ENCODE measurements at regions not wholly inside any gene's neighbourhood (a gene's known extent, or its start where the extent isn't known, plus 50 kb on each side); places are given as distances from the start of the nearest gene placed in this dataset.
"Not testable (repeated sequence)": the region's sequence is repeated elsewhere in the genome, so short reads cannot be mapped to it uniquely, and the experiment has no call there.

DNA sequence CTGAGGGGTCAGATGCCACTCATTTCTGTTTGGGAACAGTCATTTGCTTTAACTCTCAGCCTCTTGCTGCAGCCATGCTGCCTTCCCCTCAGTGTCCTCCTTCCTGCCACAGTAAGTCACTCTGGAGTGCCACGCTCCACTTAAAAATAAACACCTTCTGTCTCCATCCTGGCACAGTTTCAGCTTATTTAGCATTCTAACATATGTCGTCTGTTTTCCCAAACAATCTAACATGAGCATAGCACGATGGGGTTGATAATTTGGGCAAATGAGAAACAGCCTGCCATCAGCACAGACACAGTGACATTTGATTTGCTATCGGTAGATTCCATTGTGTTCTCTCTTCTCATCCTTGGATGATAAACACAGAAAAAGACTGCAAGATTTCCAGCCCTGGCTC lies 768.6 kb downstream of the UQCRFS1 start:
- ChIA-PET POLR2A (no interaction called here), CTCF (no interaction called here)
- TF ChIP-seq, protein P1, sequence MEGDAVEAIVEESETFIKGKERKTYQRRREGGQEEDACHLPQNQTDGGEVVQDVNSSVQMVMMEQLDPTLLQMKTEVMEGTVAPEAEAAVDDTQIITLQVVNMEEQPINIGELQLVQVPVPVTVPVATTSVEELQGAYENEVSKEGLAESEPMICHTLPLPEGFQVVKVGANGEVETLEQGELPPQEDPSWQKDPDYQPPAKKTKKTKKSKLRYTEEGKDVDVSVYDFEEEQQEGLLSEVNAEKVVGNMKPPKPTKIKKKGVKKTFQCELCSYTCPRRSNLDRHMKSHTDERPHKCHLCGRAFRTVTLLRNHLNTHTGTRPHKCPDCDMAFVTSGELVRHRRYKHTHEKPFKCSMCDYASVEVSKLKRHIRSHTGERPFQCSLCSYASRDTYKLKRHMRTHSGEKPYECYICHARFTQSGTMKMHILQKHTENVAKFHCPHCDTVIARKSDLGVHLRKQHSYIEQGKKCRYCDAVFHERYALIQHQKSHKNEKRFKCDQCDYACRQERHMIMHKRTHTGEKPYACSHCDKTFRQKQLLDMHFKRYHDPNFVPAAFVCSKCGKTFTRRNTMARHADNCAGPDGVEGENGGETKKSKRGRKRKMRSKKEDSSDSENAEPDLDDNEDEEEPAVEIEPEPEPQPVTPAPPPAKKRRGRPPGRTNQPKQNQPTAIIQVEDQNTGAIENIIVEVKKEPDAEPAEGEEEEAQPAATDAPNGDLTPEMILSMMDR (IDR thresholded peaks at IDR 0.05; ENCODE audit: control extremely low read depth, extremely low read depth, low read depth, missing control alignments), result no peak
- no peak for DNase-seq (ENCODE audit: extremely low spot score)

DNA sequence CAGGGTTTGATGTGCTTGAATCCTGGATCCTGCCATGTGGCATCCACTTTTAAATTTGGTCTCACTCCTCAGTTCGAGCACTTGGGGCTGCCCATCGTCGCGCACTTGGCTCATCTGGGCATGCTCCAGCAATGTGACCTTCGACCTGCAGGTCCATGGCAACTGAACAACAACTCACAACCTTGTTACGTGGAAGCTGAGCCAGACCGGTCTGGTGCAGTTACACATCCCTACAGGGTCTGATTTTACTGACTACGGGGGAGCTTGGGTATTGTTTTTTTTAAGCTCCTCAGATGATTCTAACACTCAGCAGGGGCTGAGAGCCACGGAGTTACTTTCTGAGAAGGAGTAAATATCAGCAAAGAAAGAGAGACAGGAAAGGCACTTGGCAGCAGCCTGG lies 769.6 kb downstream of the UQCRFS1 start:
- POLR2A ChIA-PET, result no interaction called here
- TF ChIP-seq, protein P1 (IDR thresholded peaks at IDR 0.05; ENCODE audit: control extremely low read depth, extremely low read depth, low read depth, missing control alignments), result no peak
- CTCF ChIA-PET, result no interaction called here

DNA sequence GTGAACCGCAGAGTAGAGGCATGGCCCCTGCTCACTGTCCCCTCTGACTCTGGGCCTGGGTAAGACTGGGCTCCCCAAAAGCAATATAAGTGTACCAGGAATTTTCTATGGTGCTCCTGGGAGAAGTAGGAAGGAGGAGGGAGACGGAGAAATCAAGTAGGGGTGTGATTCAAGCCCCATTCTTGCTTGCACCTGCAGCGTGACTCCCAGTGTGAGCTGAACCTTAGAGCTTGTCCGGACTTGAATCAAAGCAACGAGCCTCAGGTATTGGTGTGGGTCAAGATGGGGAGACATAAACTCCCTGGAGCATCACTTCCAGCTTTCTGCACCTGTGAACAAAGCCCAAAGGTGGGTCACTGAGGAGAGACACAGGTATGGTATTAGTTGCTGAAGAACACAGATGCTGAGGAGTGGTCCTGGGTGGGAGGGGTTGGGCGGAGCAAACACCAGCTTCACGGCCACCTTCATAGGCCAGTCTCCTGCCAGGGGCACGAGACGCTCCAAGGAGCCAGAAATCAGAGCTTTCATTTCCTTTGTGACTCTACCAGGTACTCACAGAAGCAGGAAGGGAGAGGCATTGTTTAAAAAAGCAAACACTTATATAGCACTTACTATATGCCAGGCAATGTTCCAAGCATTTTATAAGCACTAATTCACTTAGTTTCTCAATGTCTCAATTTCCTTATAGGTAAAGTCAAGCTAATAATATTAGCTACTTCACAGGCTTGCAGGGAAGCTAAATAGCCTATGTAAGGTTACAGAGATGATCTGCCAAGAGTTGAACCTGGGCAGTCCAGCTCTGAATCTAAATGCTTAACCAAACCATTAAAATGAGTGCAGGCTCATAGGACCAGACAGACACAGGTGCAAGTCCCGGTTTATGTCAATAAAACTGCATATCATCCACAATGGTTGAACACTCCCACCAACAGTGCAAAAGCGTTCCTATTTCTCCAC lies 775.3 kb downstream of the UQCRFS1 start:
- TF ChIP-seq, protein P1 (IDR thresholded peaks at IDR 0.05; ENCODE audit: control extremely low read depth, extremely low read depth, low read depth, missing control alignments), result no peak
- CTCF ChIA-PET, result interaction anchor here (0.6 kb wide), 1 partner anchor 13 kb away, joined by 3 read pairs; no protein-coding TSS in a partner anchor

More for the DNA sequence above, 769.6 kb downstream of the UQCRFS1 start:
- no peak for DNase-seq (ENCODE audit: extremely low spot score)

DNA sequence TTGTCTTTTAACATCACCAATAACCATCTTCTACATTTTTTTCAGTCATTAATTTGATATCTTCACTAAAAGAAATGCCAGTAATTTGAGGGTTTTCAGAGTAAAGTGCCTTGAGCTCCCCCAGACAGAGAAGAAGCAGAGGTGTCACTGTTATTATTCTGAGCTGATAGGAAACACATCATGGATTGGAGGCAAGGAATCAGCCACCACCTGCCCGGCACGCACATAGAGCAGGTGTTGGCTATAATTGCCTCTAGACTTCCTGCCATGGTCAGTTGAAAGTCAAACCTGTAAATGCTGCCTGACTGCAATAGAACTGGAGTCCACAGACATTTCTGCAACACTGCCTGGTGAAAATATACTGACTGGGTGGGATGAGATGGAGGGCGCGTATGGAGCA lies 776.6 kb downstream of the UQCRFS1 start:
- no peak for DNase-seq (ENCODE audit: extremely low spot score)
- POLR2A ChIA-PET, result no interaction called here
- CTCF ChIA-PET, result no interaction called here
- TF ChIP-seq, protein P1 (IDR thresholded peaks at IDR 0.05; ENCODE audit: control extremely low read depth, extremely low read depth, low read depth, missing control alignments), result no peak

More for the DNA sequence above, 775.3 kb downstream of the UQCRFS1 start:
- DNase-seq (ENCODE audit: extremely low spot score), result peak; percentile 0
- POLR2A ChIA-PET, result no interaction called here

DNA sequence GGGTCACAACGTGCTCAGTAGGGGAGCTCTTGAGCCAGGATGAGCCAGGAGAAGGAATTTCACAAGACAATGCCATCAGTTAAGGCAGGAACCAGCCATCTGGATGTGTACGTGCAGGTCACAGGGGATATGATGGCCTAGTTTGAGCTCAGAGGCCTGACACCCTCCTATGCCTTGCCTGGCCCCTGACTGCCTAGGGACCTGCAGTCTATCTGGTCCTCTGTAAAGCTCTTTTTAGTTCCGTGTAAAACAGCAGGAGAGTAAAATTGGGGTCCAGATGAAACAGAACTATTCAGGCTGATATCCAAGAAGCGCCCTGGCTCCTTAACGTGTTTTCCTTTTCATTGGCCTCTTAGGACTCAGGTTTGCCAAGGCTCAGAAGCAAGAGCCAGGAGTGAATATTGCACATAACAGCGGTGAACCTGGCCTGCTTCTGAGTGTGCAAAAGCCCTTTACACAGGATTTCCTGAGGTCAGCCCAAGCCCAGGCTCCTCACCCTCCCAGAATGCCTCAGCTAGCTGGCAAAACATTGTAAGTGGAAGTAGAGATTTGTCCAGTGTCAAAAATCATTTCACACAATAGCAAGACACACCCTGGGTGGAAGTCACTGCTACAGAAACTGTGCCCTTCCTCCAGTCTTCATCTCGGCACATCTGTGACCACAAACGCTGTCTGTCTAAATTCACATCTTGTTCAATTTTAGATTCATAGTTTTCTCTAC lies 777.2 kb downstream of the UQCRFS1 start:
- ChIA-PET CTCF (no interaction called here), POLR2A (no interaction called here)
- no peak for DNase-seq (ENCODE audit: extremely low spot score)
- TF ChIP-seq, protein P1 (IDR thresholded peaks at IDR 0.05; ENCODE audit: control extremely low read depth, extremely low read depth, low read depth, missing control alignments), result no peak

DNA sequence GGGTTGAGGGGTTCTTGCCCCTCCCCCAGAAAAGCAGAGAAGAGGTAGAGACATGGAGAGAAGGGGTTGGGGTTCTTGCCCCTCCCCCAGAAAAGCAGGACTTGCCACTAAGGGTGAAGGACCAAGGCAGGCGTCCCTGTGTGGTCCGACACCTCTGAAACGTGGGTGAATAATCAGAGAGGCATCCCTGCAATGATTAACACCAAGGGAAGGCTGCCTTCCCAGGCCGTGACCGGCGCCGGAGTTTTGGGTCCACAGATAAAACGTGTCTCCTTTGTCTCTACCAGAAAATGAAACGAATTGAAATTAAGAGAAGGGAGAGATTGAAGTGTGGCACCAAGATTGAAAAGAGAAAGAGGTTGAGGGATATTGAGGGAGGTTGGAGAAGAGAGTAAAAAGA lies 778.2 kb downstream of the UQCRFS1 start:
- CTCF ChIA-PET; POLR2A ChIA-PET; DNase-seq (ENCODE audit: extremely low spot score): not testable (repeated sequence)

DNA sequence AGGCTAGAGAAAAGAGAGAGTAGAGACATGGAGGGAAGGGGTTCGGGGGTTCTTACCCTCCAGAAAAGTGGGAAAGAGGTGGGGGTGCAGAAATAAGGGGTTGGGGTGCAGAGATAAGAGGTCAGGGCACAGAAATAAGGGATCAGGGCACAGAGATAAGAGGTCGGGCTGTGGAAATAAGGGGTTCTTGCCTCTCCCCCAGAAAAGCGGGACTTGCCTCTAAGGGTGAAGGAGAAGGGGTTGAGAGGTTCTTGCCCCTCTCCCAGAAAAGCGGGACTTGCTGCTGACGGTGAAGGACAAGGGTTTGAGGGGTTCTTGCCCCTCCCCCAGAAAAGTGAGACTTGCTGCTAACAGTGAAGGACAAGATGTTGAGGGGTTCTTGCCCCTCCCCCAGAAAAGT lies 778.6 kb downstream of the UQCRFS1 start:
- POLR2A ChIA-PET; CTCF ChIA-PET; DNase-seq (ENCODE audit: extremely low spot score): not testable (repeated sequence)

DNA sequence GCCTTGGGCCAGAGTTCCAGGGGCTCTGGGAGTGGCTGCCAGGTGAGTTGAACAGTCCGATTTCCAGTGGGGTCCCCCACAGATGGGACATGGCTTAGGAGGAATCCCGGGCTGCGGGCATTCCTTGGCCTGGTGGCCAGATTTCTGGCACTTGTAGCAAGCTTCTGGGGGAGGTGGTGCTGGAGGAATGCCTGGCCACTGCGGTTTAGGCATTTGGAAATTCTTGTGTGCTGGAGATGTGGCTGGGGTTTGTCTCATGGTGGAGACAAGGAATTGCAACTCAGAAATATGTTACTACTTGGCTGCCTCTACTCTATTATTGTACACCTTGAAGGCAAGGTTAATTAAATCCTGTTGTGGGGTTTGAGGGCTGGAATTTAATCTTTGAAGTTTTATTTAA lies 779.8 kb downstream of the UQCRFS1 start:
- POLR2A ChIA-PET; DNase-seq (ENCODE audit: extremely low spot score); CTCF ChIA-PET: not testable (repeated sequence)
